Hematopoietic multipotent progenitor cell treated with erythropoietin and hydrocortisone succinate and interleukin-3 and kit ligand, for 6 days (in vitro differentiated cells): ENCODE measurements at regions not wholly inside any gene's neighbourhood (a gene's known extent, or its start where the extent isn't known, plus 50 kb on each side); places are given as distances from the start of the nearest gene placed in this dataset.
A peak's percentile ranks its signal among the peaks of the same experiment; 100 is the strongest.

Experiments used
- DNase-seq: peaks from one replicate; pipeline ENCODE4 v3.0.0-alpha.2; 2015

DNA sequence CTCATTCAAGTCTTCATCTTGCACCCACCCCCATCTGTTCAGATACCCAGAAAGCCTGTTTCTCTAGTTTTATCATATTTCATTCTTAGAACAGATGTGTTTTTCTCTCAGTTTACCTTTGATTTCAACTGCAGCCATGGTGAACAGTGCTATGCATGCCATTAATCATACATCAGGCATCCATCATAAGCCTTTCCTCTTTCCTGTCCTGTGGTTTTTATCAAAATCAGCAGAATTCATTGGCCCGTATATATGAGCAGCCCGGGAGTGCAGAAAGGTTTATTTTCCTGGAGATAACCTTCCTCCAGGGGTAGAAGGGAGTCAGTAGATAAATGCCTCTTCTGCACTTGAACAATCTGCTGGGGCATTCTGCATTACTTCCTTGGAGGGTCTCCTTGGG lies 65.7 kb downstream of the IL21 start:
- no peak for DNase-seq

DNA sequence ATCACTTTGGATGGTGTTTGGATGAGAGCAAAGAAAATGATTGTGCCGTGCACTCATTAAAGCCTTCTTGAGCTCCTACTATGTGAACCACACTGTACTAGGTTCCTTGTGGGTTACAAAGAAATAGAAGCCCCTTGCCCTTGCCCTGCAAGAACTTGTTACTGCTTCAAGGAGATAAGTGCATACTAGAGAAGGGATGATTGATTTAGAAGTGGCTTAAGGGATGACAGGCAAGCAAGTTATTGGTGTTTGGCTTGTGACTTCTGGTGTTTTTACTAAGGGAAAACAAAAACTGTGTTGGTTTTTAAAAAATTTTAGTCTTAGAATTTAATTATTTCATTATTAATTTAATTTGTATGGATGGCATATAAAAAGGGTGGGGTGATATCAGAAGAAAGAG lies 67.4 kb downstream of the IL21 start:
- no peak for DNase-seq

DNA sequence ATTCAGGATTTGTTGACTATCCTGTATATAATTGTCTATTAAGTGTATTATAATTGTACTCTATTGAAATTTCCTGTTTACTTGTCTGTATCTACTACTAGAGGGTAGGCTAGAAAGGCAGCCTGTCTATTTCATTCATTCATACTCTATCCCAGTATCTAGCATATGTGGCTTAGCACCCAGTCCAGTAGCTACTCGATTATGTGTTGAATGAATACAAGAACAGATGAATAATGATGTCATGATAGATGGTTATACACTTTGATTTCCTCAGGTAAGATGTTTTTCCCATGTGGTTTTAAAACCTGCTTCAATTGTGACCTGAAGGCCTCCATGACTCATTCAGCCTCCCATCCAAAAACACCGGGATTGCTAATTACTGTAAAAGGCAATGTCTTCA lies 68.0 kb downstream of the IL21 start:
- DNase-seq: no peak

DNA sequence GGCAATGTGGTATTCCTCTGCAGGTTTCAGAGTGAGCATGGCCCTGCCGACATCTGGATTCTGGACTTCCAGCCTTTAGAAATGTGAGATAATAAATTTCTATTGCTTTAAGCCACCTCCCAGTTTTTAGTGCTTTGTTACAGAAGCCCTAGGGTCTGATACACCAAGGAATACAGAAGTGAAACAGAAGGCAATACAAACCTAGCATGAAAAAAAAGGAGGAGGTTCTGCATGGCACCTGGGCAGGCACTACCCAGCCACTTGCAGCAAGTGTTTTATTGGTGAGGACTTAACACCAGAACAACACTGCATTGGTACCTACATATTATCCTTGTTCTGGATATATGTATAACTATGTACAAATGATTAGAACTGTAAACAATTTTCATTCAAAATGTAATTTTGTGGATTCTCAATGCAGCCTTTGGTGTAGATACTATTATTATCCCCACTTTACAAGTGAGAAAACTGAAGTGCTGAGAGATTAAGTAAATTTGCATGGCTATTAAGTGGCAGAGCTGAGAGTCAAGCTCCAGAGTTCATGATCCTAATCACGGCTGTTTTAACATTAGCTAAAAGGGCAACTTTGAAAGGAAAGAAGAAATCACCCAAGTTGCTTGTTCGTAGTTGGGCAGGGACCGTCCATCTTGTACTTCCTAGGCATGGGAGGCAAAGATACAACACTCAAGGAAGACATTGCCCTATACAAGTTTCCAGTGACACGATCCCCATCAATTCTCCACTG lies 71.8 kb downstream of the IL21 start:
- no peak for DNase-seq

DNA sequence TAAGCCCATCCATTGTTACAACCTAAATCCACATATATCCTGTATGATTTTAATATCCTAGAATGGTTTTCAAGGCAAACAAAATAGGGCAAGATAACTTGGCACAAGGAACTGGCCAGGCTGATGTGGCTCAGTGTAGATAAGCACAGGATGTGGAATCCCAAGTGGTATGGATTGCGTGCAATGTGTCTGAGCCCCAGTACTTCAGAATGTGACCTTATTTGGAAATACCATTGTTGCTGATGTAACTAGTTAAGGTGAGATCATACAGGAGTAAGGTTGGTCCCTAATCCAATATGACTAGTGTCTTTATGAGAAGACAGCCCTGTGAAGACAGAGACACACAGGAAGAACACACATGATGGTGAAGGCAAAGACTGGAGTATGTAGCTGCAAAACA lies 72.4 kb downstream of the IL21 start:
- DNase-seq: peak; percentile 5

DNA sequence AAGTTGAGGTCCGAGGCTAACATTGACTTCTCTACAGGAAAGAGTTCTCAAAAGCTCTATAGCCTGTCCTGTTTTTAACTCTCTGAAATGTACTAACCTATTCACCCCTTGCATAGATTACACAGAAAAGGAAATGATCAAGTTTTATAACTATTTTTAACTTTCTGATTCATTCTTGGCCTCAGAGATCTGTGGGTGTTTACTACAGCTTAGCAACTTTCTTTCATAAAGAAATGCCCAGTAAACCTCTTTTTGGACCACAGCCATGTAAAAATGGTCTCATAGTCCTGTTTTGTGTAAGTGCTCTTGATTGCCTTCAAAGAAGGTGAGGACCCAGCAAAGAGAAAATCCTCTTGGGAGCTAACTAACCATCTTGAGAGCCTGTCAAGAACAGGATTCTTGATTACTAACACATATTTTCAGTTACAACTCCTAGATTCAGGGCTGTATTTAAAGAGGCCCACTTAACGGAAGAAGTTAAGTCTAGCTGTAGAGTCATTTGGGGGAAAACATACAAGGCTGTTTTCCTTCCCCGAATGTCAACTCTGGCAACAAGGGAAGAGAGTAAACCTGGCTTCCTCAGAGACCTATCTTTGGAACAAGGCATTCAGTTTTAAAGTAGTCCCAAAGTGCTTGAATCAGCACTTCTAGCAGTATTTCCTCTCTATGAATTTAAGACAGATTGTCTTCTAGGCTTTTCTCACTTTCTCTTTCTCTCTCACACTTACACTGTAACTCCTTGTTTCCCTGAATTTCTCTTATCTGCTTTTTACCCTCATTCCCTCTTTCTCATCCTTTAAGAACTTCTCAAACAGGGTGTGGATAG lies 78.2 kb downstream of the IL21 start:
- DNase-seq: no peak

DNA sequence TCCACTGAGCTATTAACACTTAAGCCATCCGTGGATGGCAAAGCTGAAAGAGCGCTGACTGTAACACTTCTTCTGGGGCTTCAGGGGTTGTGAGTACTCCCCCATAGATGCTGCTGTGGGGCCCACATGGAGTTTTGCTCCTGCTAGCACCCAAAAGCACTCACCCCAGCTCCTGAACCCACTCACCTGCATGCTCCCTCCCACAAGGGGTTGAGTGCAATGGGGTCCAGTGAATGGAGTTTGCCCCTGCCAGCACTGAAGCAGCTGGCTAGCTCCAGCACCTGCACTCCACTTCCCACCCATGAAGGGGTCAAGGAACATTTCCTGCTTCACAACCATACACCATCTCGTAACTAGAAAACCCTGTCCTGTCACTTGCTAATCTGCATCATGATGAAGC lies 78.9 kb downstream of the IL21 start:
- DNase-seq: no peak

DNA sequence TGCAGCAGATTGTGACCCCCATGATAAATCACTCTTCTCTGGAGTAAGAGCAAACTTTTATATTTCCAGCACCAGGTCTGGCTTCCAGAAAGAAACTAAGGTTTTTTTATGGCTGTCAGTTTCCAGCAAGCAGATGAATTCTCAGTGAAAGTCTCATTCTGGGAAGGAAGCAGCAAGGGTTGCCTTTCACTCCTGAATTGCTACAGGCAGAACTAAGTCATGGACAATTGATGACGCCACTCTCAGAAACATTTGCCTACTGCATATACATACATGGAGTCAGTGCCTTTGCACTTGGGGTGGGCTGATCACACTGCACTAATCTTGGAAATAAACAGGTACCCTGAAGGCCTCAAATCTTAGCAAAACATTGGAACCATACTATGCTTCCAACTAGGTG lies 80.0 kb downstream of the IL21 start:
- no peak for DNase-seq

DNA sequence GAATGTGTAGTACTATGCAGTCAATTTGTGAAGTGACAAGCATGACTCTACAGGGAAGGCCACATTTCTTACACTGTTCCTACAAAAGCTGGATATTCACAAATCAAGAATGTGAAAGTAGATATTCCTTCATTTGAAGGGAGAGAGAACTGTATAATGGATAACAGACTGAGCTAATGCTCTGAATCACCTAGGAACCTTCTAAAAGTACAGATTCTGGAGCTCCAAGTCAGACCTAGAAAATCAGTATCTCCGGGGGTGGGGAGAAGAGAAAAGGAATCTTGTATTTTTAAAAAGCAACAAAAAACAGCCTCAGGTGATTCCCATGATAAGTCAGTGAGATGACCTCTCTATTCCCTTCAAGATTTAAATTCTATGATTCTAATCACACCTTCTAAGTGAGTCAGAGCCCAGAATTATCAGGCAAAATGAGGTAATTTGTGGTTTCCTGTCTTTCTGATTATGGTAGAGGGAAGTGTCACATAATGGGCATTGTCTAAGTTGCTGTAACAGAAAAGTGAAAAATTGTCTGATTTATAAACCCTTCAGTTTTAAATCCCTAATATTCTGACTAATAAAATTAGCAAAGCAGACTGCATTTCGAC lies 80.9 kb downstream of the IL21 start:
- peak; percentile 54 for DNase-seq

DNA sequence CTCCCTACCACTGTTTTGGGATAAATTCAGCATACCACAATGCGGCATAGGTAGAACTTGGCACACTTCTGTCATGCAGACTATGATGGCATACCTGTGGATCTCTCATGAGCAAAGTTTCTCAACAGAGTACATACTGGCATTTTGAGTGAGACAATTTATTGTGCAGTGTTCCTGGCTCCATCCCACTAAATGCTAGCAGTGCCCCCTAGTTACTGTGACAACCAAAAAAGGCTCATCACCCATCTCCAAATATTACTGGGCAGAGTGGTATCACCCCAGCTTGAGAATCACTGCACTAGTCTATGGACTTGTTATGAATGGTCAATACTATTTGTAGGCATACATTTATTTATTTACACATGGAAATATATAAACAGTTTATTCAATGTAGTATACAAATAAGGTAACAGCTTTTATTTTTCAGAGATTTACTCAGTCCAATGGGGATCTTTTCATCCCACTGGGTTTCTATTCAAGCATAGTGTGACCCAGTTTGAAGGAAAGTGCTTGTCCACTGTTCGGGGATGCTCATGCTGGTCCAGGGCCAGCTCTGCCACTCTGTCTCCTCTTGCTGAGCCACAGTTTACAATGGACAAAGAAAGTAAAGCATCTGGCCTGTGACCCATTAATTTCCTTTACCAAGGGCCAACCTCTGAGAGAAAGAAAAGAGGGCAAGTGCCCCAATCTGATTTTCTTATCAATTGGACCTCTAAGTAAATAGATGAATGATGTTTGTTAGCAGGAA lies 81.0 kb upstream of the IL2 start:
- no peak for DNase-seq

DNA sequence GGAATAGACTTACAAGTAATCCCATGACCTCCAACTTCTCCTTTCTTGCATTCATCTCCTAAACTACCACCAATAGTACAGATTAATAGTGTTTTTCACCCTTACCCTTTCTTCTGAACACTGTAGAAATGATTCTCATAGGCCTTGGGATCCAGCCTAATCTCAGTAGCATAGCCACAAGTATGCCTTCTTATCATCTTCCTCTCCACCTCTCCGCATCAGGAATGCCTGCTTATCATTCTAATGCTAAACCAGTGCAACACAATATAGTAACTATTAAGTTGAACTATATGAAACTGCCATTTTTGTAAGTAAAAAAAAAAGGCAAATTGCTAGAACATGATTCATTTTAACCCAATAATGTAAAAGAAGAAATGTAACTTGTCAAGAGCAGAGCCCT lies 79.5 kb upstream of the IL2 start:
- DNase-seq: no peak

DNA sequence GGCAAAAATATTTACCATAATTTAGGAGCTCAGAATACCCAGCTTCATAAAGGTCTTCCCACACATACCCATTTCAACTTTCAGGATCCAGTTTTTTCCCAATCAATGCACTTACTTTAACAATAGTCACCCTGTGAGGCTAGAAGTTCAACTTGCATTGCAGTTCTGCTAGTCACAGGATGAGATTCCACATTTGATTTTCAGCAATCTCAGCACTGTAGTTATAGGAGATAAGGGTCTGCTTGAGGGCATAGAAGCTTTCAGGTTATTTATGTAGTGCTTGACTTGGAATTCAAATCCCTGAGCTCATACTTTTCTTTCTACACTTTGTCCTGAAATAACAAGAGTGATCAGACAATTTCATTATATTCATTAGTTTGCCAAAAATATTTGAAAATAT lies 78.3 kb upstream of the IL2 start:
- DNase-seq: no peak

DNA sequence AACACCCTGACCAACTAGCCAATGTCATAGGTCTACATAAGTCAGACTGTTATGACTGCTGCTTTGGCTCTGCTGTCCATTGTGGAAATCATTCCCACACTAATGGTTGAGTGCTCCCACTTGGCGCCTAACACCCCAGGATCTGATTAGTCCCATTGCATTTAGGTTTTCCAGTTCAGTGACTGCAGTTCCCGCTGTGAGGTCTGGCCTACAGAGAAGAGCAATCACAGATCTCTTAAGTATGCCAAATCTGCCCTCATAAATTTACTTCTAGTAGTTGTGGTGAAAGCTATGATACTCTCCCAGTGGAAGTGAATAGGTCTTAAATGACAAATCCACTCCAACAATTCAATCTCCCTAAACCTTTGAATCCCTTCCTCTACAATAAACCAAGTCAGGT lies 77.3 kb upstream of the IL2 start:
- DNase-seq: no peak

DNA sequence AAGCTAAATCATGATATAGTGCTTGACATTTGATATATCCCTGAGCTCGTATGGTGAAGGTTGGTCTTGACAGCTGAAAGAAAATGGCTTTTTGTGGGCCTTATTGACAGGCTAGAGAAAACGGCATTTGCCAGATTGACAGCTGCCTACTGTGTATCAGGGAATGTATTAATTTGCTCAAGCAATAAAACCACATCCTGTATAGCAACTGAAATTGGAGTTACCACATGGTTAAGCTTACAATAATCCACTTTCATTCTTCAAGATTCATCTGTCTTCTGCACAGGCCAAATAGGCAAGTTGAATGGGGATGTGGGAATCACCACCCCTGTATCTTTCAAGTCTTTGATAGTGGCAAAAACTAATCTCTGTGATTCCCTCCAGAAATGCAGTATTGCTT lies 76.2 kb upstream of the IL2 start:
- no peak for DNase-seq

DNA sequence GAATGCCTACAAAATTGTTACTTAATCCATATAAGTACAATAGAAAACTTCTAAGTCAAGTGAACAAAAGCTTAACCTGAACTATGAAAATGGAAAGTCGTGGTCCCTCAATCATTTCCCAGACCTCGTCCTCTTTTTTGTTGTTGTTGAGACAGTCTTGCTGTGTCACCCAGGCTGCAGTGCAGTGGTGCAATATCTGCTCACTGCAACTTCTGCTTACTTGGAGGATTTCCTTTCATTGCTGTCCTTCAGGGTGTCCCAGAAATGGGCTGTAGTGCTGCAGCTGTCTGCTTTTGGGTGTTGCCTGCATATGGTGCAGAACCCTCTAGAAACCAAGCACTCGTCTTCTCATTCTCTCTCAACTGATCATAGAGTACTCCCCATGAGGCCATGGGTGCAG lies 75.0 kb upstream of the IL2 start:
- DNase-seq: peak; percentile 3

DNA sequence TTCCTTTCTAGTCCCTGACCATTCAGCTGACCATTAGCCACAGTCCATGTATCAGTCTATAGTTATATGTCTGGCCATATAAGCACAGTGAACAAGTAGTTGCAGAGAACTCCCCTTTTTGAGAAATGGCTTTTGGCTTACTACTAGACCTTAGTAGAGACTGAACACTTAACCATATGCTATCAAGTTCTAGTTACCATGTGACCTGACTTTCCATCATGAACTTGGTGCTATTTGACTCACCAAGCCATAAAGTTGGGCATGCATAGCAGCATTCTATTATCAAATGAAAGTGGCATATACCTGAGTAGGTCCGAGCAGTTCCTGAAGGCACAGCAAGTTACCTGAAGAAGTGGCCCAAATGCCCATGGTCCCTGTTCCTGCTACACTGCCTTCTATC lies 74.5 kb upstream of the IL2 start:
- DNase-seq: no peak

DNA sequence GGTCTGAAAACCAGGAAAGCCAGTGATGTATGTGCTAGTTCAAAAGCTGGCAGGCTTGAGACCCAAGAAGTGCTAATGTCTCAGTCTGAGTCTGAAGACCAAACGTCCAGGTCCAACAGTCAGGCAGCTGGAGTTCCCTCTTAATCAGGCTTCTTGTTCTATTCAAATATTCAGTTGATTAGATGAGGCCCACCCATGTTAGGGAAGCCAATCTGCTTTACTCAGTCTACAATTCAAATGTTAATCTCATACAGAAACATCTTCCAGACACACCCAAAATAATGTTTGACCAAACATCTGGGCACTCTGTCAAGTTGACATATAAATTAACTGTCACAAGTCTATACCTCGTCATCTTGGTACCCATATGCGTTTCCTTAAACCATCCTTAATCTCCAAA lies 72.4 kb upstream of the IL2 start:
- DNase-seq: no peak

DNA sequence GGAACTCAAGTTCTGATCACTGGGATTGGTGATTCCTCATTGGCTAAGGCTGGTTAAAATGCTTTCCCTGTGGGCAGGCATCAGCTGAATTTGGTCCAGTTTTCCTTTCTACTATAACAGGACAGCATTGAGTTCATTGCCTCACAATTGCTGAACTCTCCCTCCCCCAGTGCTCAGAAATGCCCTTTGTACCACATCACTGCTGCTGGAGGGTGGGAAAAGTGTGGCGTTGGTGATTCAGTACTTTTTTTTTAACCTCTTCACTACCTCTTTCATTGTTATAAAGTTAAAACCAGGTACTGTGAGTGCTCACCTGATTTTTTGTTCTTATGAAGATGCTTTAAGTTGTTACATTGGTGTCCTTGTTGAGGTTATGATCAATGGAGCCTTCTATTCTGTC lies 69.3 kb upstream of the IL2 start:
- no peak for DNase-seq

DNA sequence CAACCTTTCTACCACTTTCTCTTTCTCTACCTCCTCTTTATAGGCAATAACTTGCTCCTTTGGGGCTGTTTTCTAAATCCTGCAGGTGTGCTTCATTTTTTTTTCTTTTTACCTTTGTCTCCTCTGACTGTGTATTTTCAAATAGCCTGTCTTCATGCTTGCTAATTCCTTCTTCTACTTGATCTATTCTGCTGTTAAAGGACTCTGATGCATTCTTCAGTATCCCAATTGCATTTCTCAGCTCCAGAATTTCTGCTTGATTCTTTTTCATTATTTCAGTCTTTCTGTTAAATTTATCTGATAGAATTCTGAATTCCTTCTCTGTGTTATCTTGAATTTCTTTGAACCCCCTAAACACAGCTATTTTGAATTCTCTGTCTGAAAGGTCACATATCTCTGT lies 67.7 kb upstream of the IL2 start:
- DNase-seq: no peak

DNA sequence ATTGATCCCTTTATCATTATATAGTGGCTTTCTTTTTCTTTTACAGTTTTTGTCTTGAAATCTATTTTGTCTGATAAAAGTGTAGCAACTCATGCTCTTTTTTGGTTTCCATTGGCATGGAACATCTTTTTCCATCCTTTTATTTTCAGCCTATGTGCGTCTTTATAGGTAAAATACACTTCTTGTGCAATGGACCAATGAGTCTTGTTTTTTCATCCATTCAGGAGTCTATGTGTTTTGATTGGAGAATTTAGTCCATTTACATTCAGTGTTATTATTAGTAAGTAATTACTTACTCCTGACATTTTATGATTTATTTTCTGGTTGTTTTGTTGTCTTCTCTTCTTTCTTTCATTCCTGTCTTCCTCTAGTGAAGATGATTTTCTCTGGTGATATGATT lies 66.4 kb upstream of the IL2 start:
- no peak for DNase-seq

DNA sequence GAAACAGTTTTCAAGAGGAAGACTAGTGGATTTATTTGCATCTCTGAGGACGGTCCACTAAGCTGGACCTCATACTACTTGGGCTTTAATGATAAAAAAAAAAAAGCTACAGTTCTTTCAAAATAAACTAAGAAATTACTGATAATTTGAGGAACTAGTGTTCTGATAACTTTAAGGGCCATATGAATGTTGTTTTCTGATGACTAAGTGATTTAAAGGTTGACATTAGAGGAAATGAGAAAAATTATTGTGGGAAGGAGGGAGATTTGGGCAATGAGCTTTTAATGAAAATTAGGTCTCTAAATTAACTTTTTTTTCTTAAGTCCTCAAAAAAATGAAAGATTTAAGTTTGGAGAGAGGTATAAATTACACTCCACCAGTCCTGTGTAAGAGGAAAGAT lies 60.8 kb upstream of the IL2 start:
- DNase-seq: no peak

DNA sequence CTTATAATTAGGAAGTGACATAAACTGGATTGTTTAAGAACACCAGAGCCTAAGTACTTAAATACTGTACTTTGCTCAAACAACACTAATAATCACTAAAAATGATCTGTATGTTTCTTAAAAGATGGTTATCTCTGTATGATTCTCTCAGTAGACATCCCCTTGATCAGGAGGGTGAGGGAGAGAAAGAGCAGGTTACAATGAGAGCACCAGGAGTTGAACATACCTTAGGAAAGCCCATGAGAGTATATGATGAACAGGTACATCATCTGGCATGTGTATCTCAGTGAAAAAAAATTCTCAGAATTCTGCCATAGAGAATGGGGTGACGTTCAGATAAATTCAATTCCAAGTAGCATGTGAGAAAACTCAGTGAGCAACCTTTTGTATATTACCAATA lies 59.9 kb upstream of the IL2 start:
- no peak for DNase-seq

DNA sequence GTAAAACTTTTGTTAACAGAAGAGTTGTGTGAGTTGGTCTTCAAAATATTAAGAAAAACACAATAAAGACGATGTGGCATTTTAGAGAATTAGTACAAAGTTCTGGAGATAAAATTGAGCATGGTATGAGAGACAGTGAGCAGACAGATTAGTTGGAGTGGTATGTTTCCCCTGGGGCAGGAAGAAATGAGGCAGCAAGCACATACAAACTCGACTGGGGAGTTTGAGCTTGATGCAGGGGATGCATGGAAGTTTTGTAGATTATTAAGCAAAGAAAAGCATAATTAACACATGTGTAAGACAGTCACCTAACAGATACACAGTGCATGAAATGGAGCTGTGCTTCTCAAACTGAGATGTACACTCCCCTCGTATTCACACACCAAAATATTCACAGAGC lies 58.1 kb upstream of the IL2 start:
- DNase-seq: no peak

DNA sequence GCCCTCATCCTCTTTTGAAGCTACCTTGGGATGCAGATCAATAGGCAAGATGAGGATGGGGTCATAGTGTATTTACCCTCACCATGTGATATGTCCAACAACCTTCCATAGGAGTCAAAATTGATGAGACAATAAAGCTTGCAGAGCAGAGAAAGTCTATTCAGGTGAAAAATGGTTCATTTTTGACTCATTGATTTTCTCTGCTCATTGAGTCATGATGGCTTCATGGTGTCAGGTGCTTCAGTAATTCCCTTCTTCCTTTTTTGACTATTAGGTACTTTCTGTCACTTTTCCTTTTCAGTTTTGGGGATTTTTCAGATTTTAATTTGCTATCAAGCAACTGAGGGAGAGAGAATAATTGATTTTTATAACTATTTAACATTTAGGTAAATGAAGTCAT lies 55.9 kb upstream of the IL2 start:
- DNase-seq: no peak
